GM12878 (cell line): ENCODE measurements at regions not wholly inside any gene's neighbourhood (a gene's known extent, or its start where the extent isn't known, plus 50 kb on each side); places are given as distances from the start of the nearest gene placed in this dataset.

Experiments
- ATAC-seq: fragments of 200-7000 bp; cut with Tn5 transposase; 3 replicates; pipeline ENCODE4 v1.9.1; 2020; ENCODE audit warnings: mild to moderate bottlenecking, moderate library complexity
- BruUV-seq: library from RNA; stranded (reverse); fragments of 400-500 nt; replicated peaks from 2 replicates; lab custom pipeline; 2021; lab: Mats Ljungman, UMichigan
- CTCF ChIA-PET: fragments of 300-600 bp; sonication (Branson Sonifier 250); formaldehyde crosslinking; extraction: SDS; loops from one replicate; lab custom pipeline; 2021; ENCODE audit warnings: inconsistent platforms; lab: Yijun Ruan, JAX
- POLR2A ChIA-PET: fragments of 350-600 bp; formaldehyde crosslinking; extraction: SDS; loops from one replicate; lab custom pipeline; 2021; ENCODE audit warnings: inconsistent platforms; lab: Charles Lee
- RAD21 ChIA-PET: fragments of 300-600 bp; sonication (Branson Sonifier 250); formaldehyde crosslinking; loops from one replicate; lab custom pipeline; 2023; ENCODE audit warnings: antibody characterized with exemption; ENCODE audit not compliant: unreplicated experiment; lab: Charles Lee
- SMC1A ChIA-PET: fragments of 300-600 bp; sonication (Branson Sonifier 250); formaldehyde crosslinking; loops from one replicate; lab custom pipeline; 2023; ENCODE audit not compliant: unreplicated experiment, uncharacterized antibody; lab: Charles Lee
- DNase-seq: peaks from one replicate; pipeline ENCODE4 v3.0.0-alpha.2; 2011; ENCODE audit warnings: low read depth, low spot score
- FAIRE-seq: peaks from 3 replicates; lab custom pipeline; 2011; peaks lifted over from hg19 to GRCh38; lab: Jason Lieb, UNC
- H2AFZ ChIP-seq: 2 replicates; pipeline ENCODE4 v1.6.0; 2011; ENCODE audit warnings: low read depth, low read length, control low read depth; ENCODE audit not compliant: control insufficient read depth
- H3K27ac ChIP-seq: 2 replicates; pipeline ENCODE4 v1.5.1; 2011; ENCODE audit warnings: control low read depth; ENCODE audit not compliant: control insufficient read depth, insufficient read depth
- H3K27me3 ChIP-seq, 2 experiments: replicated peaks in 1 of 2; 2 replicates each; pipeline versions ENCODE4 v1.6.0 to v1.6.1; 2011; ENCODE audit warnings: low read length in 1 of 2; ENCODE audit not compliant: control insufficient read depth in 2 of 2, insufficient read depth in 2 of 2
- H3K36me3 ChIP-seq, 2 experiments: 2 replicates each; pipeline ENCODE4 v1.5.1; 2011; ENCODE audit warnings: low read length in 1 of 2; ENCODE audit not compliant: control insufficient read depth in 2 of 2, insufficient read depth in 2 of 2
- H3K4me1 ChIP-seq: 2 replicates; pipeline ENCODE4 v1.6.1; 2011; ENCODE audit warnings: mild to moderate bottlenecking, low read length, moderate library complexity, mixed read lengths; ENCODE audit not compliant: control insufficient read depth, insufficient read depth
- H3K4me2 ChIP-seq: 2 replicates; pipeline ENCODE4 v1.6.0; 2011; ENCODE audit warnings: control low read depth; ENCODE audit not compliant: control insufficient read depth, insufficient read depth
- H3K4me3 ChIP-seq: fragments of 200-600 bp; sonication (generic); 2 replicates; pipeline ENCODE4 v1.5.1; 2016
- H3K79me2 ChIP-seq: 2 replicates; pipeline ENCODE4 v1.6.0; 2011; ENCODE audit warnings: low read length; ENCODE audit not compliant: control insufficient read depth, insufficient read depth
- H3K9ac ChIP-seq: 2 replicates; pipeline ENCODE4 v1.8.0; 2011; ENCODE audit warnings: low read length, control low read depth, mixed read lengths; ENCODE audit not compliant: control insufficient read depth, insufficient read depth
- H3K9me3 ChIP-seq: replicated peaks from 3 replicates; pipeline ENCODE4 v1.5.1; 2011; ENCODE audit warnings: mild to moderate bottlenecking, low read length; ENCODE audit not compliant: control insufficient read depth, insufficient read depth
- H4K20me1 ChIP-seq: 2 replicates; pipeline ENCODE4 v1.6.0; 2011; ENCODE audit not compliant: control insufficient read depth, insufficient read depth
- WGBS: methylation state at CpG from one replicate; pipeline ENCODE4 v1.1.6; 2016; ENCODE audit warnings: low lambda C conversion rate; ENCODE audit not compliant: insufficient replicate concordance, insufficient coverage; ENCODE audit errors: missing lambda C conversion rate; 5-methylcytosine and 5-hydroxymethylcytosine counted together
- in situ Hi-C: fragments of 300-500 bp; cut with MboI; formaldehyde crosslinking; loops from 9 replicates; pipeline ENCODE4 v1.14.3; 2018; ENCODE audit warnings: mixed read lengths
- intact Hi-C: fragments of 100-400 bp; cut with micrococcal nuclease; formaldehyde crosslinking; loops from one replicate; pipeline ENCODE4 v1.14.2; 2022; ENCODE audit not compliant: unreplicated experiment
- TF ChIP-seq, protein P1 (sequence below): fragments of 150-350 bp; IDR thresholded peaks from 2 replicates; pipeline ENCODE4 v1.6.1; 2014; ENCODE audit warnings: mild to moderate bottlenecking, low read depth, low read length
- TF ChIP-seq, protein P2 (sequence below): fragments of 450-650 bp; formaldehyde crosslinking; IDR thresholded peaks from 2 replicates; pipeline ENCODE4 v1.5.0; 2022; ENCODE audit warnings: mild to moderate bottlenecking, missing genetic modification characterization
- TF ChIP-seq, protein P3 (sequence below): IDR thresholded peaks from 2 replicates; pipeline ENCODE4 v1.6.1; 2011; ENCODE audit warnings: low read depth, mild to moderate bottlenecking, low read length, moderate library complexity, borderline replicate concordance; ENCODE audit errors: extremely low read depth

DNA sequence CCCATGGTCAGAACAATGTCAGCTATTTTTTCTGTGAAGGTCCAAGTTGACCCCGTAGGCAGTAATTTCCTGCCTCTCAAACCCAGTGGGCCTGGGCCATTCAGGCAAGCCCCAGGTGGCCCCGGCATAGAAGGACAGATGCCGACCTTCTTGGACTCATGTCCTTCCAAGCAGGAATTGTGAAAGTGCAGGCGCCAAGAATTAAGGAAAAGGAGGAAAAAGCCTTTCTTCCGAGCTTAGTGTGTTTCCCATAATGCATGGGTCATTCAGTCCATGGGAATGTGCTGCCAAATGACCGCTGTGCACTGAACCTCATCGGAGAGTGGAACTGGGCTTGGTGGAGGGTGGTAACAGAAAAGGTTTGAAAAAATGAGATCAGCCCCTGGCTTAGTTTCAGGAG is 196.5 kb upstream of the HS3ST1 start:
- H4K20me1 ChIP-seq, result no peaks in the 10 kb centered on the region
- no peaks in the 10 kb centered on the region for H3K79me2 ChIP-seq
- H3K27ac ChIP-seq, result no peak overlapping the region
- 32% methylated on average over 7 of the region's 7 CpGs for WGBS
- no peaks in the 10 kb centered on the region for H3K4me1 ChIP-seq
- ATAC-seq (no peak), DNase-seq (no peak), FAIRE-seq (no peak)
- H2AFZ ChIP-seq, result no peak overlapping the region
- intact Hi-C loops, result no loop called here
- CTCF ChIA-PET, result interaction anchor here (0.7 to 1.1 kb wide), 2 partner anchors 171 to 1070 kb away, joined by 3 to 4 read pairs; no protein-coding TSS in a partner anchor
- TF ChIP-seq, protein P1, sequence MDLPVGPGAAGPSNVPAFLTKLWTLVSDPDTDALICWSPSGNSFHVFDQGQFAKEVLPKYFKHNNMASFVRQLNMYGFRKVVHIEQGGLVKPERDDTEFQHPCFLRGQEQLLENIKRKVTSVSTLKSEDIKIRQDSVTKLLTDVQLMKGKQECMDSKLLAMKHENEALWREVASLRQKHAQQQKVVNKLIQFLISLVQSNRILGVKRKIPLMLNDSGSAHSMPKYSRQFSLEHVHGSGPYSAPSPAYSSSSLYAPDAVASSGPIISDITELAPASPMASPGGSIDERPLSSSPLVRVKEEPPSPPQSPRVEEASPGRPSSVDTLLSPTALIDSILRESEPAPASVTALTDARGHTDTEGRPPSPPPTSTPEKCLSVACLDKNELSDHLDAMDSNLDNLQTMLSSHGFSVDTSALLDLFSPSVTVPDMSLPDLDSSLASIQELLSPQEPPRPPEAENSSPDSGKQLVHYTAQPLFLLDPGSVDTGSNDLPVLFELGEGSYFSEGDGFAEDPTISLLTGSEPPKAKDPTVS, result no peak
- TF ChIP-seq, protein P2, sequence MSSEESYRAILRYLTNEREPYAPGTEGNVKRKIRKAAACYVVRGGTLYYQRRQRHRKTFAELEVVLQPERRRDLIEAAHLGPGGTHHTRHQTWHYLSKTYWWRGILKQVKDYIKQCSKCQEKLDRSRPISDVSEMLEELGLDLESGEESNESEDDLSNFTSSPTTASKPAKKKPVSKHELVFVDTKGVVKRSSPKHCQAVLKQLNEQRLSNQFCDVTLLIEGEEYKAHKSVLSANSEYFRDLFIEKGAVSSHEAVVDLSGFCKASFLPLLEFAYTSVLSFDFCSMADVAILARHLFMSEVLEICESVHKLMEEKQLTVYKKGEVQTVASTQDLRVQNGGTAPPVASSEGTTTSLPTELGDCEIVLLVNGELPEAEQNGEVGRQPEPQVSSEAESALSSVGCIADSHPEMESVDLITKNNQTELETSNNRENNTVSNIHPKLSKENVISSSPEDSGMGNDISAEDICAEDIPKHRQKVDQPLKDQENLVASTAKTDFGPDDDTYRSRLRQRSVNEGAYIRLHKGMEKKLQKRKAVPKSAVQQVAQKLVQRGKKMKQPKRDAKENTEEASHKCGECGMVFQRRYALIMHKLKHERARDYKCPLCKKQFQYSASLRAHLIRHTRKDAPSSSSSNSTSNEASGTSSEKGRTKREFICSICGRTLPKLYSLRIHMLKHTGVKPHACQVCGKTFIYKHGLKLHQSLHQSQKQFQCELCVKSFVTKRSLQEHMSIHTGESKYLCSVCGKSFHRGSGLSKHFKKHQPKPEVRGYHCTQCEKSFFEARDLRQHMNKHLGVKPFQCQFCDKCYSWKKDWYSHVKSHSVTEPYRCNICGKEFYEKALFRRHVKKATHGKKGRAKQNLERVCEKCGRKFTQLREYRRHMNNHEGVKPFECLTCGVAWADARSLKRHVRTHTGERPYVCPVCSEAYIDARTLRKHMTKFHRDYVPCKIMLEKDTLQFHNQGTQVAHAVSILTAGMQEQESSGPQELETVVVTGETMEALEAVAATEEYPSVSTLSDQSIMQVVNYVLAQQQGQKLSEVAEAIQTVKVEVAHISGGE (CRISPR knock-in tag), result no peak
- TF ChIP-seq, protein P3, sequence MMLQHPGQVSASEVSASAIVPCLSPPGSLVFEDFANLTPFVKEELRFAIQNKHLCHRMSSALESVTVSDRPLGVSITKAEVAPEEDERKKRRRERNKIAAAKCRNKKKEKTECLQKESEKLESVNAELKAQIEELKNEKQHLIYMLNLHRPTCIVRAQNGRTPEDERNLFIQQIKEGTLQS, result no peak
- H3K36me3 ChIP-seq, result no peaks in the 10 kb centered on the region
- RAD21 ChIA-PET, result no interaction called here
- in situ Hi-C loops, result no loop called here
- H3K27me3 ChIP-seq, result no peaks in the 10 kb centered on the region
- POLR2A ChIA-PET, result no interaction called here
- no TSS peak for BruUV-seq
- no peak overlapping the region for H3K4me3 ChIP-seq
- H3K9me3 ChIP-seq, result no peaks in the 10 kb centered on the region
- no peak overlapping the region for H3K4me2 ChIP-seq
- SMC1A ChIA-PET, result no interaction called here
- no peak overlapping the region for H3K9ac ChIP-seq
